ENCODE measurements at regions not wholly inside any gene's neighbourhood (a gene's known extent, or its start where the extent isn't known, plus 50 kb on each side); places are given as distances from the start of the nearest gene placed in this dataset.

DNA sequence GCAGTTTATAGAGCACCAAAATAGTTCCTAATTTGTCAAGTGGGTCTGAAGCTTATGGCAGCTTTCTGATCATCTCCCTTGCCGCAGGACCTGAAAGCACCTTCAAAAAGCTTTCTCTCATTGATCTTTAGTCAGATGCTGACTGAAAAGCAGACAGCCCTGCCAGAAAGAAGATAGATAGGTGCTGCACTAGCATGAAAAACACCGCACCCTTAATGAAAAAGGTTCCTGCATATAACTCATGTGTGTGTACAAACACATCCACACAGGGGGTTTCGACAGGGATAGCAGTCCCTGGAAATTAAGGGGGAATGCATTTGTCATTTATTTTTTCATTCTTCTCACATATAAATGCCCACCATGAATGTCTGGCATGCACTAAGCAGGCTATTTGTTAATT is 361.7 kb upstream of the SNX7 start:
- Histone ChIP-seq H3K36me3 (no peaks in the 10 kb centered on the region), H3K27me3 (no peaks in the 10 kb centered on the region), H2AFZ (replicated peaks) (peak overlapping the region; percentile 50), H3K4me1 (no peaks in the 10 kb centered on the region), H3K9me3 (ENCODE audit: low read depth) (no peaks in the 10 kb centered on the region), H3F3A (ENCODE audit: low read depth) (no peaks in the 10 kb centered on the region), H4K20me1 (ENCODE audit: low read depth) (no peaks in the 10 kb centered on the region), H3K4me2 (no peak overlapping the region), H3K4me3 (no peak overlapping the region), H3K79me2 (ENCODE audit: low read depth) (no peaks in the 10 kb centered on the region), H3K9ac (no peak overlapping the region), H3K27ac (no peak overlapping the region)
- no peak for DNase-seq (ENCODE audit: low spot score)
- Mint-ChIP-seq H3K27me3 (ENCODE audit: insufficient read depth, low read depth) (no peaks in the 10 kb centered on the region), H3K36me3 (no peaks in the 10 kb centered on the region), H3K4me1 (no peaks in the 10 kb centered on the region), H3K27ac (no peak overlapping the region), H3K9me3 (no peaks in the 10 kb centered on the region), H3K4me3 (no peak overlapping the region)
- TF ChIP-seq, protein P1, sequence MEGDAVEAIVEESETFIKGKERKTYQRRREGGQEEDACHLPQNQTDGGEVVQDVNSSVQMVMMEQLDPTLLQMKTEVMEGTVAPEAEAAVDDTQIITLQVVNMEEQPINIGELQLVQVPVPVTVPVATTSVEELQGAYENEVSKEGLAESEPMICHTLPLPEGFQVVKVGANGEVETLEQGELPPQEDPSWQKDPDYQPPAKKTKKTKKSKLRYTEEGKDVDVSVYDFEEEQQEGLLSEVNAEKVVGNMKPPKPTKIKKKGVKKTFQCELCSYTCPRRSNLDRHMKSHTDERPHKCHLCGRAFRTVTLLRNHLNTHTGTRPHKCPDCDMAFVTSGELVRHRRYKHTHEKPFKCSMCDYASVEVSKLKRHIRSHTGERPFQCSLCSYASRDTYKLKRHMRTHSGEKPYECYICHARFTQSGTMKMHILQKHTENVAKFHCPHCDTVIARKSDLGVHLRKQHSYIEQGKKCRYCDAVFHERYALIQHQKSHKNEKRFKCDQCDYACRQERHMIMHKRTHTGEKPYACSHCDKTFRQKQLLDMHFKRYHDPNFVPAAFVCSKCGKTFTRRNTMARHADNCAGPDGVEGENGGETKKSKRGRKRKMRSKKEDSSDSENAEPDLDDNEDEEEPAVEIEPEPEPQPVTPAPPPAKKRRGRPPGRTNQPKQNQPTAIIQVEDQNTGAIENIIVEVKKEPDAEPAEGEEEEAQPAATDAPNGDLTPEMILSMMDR (IDR thresholded peaks at IDR 0.05), result no peak
- no peak for TF ChIP-seq EZH2phosphoT487 (IDR thresholded peaks at IDR 0.05)
- TF ChIP-seq EZH2 (IDR thresholded peaks at IDR 0.05), result no peak

DNA sequence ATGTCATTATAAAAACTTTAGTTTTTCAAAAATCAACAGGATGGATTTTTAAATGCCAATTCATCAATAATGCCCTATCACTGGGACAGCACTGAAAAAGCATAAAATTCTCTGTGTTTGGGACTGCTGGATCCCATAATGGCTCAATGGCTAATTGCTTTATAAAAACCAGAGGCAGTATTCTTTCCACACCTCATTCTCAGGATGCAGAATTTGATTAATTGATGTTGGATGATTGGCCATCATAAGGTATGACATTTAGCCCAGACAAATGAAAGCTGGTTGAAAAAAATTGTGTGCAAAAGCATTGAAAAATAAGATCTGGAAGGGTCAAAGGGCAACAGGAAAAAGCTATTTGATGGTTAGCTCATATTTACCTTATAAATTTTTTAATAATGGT is 362.2 kb upstream of the SNX7 start:
- Histone ChIP-seq H3K27me3 (no peaks in the 10 kb centered on the region), H3K9me3 (ENCODE audit: low read depth) (no peaks in the 10 kb centered on the region), H3K36me3 (no peaks in the 10 kb centered on the region), H3F3A (ENCODE audit: low read depth) (no peaks in the 10 kb centered on the region), H3K4me1 (no peaks in the 10 kb centered on the region), H4K20me1 (ENCODE audit: low read depth) (no peaks in the 10 kb centered on the region), H3K27ac (no peak overlapping the region), H3K9ac (no peak overlapping the region), H2AFZ (replicated peaks) (no peak overlapping the region), H3K4me3 (no peak overlapping the region), H3K79me2 (ENCODE audit: low read depth) (no peaks in the 10 kb centered on the region), H3K4me2 (no peak overlapping the region)
- TF ChIP-seq, protein P1 (IDR thresholded peaks at IDR 0.05), result no peak
- TF ChIP-seq EZH2 (IDR thresholded peaks at IDR 0.05), result no peak
- no peak for TF ChIP-seq EZH2phosphoT487 (IDR thresholded peaks at IDR 0.05)
- DNase-seq (ENCODE audit: low spot score), result no peak
- Mint-ChIP-seq H3K9me3 (no peaks in the 10 kb centered on the region), H3K27me3 (ENCODE audit: insufficient read depth, low read depth) (no peaks in the 10 kb centered on the region), H3K27ac (no peak overlapping the region), H3K4me3 (no peak overlapping the region), H3K36me3 (no peaks in the 10 kb centered on the region), H3K4me1 (no peaks in the 10 kb centered on the region)

DNA sequence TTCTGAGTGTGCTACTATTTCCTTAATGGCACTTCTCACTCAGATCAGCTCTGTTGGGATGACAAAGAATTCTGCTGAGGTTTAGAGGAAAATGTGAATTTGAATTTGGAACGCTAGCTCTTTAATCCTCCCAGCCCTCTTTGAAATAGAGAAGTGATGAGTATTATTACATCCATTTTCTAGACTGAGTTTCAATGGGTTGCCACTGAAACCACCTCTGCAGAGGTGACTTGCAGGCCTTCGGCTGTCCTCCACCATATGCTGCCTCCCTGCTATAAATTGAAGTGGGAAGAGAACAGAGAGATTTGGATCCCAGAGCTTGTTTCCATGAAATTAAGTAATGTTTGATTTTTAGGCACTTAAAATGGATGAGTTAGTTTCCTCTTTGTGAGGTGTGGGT is 363.2 kb upstream of the SNX7 start:
- Histone ChIP-seq H4K20me1 (ENCODE audit: low read depth) (no peaks in the 10 kb centered on the region), H3K4me3 (no peak overlapping the region), H3K79me2 (ENCODE audit: low read depth) (no peaks in the 10 kb centered on the region), H2AFZ (replicated peaks) (no peak overlapping the region), H3K9me3 (ENCODE audit: low read depth) (no peaks in the 10 kb centered on the region), H3K36me3 (no peaks in the 10 kb centered on the region), H3F3A (ENCODE audit: low read depth) (no peaks in the 10 kb centered on the region), H3K9ac (no peak overlapping the region), H3K27ac (no peak overlapping the region), H3K27me3 (no peaks in the 10 kb centered on the region), H3K4me2 (no peak overlapping the region), H3K4me1 (no peaks in the 10 kb centered on the region)
- H3K4me1 Mint-ChIP-seq, result no peaks in the 10 kb centered on the region
- no peaks in the 10 kb centered on the region for H3K9me3 Mint-ChIP-seq
- H3K27me3 Mint-ChIP-seq (ENCODE audit: insufficient read depth, low read depth), result no peaks in the 10 kb centered on the region
- no peak overlapping the region for H3K27ac Mint-ChIP-seq
- no peak overlapping the region for H3K4me3 Mint-ChIP-seq
- no peaks in the 10 kb centered on the region for H3K36me3 Mint-ChIP-seq
- no peak for DNase-seq (ENCODE audit: low spot score)
- TF ChIP-seq EZH2phosphoT487 (IDR thresholded peaks at IDR 0.05) (no peak), EZH2 (IDR thresholded peaks at IDR 0.05) (no peak)
- TF ChIP-seq, protein P1 (IDR thresholded peaks at IDR 0.05), result no peak

DNA sequence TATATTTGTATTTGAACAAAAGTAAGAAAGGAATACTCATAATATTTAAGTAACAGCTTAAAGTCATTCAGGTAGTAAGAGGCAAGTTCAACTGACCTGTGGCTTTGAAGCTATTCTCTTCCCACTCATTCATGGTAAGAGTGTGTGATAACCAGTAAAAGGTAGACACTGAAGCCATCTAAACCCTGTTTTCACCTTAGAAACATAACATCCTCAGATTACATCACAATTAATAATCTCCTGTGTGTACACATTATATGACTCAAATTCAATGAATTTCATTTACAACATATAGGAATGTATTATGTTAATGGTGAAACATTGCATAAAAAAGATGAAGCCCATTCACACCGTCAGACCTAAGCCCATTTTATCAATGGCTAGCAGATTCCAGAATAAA is 364.8 kb upstream of the SNX7 start:
- no peak overlapping the region for H3K27ac Mint-ChIP-seq
- DNase-seq (ENCODE audit: low spot score), result no peak
- no peak overlapping the region for H2AFZ ChIP-seq (replicated peaks)
- no peaks in the 10 kb centered on the region for H3K27me3 Mint-ChIP-seq (ENCODE audit: insufficient read depth, low read depth)
- H3K79me2 ChIP-seq (ENCODE audit: low read depth), result no peaks in the 10 kb centered on the region
- no peaks in the 10 kb centered on the region for H3K36me3 ChIP-seq
- TF ChIP-seq EZH2 (IDR thresholded peaks at IDR 0.05) (no peak), EZH2phosphoT487 (IDR thresholded peaks at IDR 0.05) (no peak)
- TF ChIP-seq, protein P1 (IDR thresholded peaks at IDR 0.05), result no peak
- no peaks in the 10 kb centered on the region for H3F3A ChIP-seq (ENCODE audit: low read depth)
- no peak overlapping the region for H3K4me3 Mint-ChIP-seq
- no peaks in the 10 kb centered on the region for H4K20me1 ChIP-seq (ENCODE audit: low read depth)
- no peaks in the 10 kb centered on the region for H3K4me1 Mint-ChIP-seq
- no peak overlapping the region for H3K27ac ChIP-seq
- no peaks in the 10 kb centered on the region for H3K27me3 ChIP-seq
- no peak overlapping the region for H3K9ac ChIP-seq
- no peak overlapping the region for H3K4me3 ChIP-seq
- H3K36me3 Mint-ChIP-seq, result no peaks in the 10 kb centered on the region
- no peaks in the 10 kb centered on the region for H3K9me3 ChIP-seq (ENCODE audit: low read depth)
- no peak overlapping the region for H3K4me2 ChIP-seq
- no peaks in the 10 kb centered on the region for H3K9me3 Mint-ChIP-seq
- H3K4me1 ChIP-seq, result no peaks in the 10 kb centered on the region

All from neural progenitor cell (in vitro differentiated cells).